ENCODE measurements at regions not wholly inside any gene's neighbourhood (a gene's known extent, or its start where the extent isn't known, plus 50 kb on each side); places are given as distances from the start of the nearest gene placed in this dataset.

GRCh38 chr4:123580981-123581664 is 184.5 kb downstream of the SPRY1 start:
- Histone ChIP-seq H2AFZ (ENCODE audit: control insufficient read depth, low read length) (no peak overlapping the region), H3K27ac (ENCODE audit: control insufficient read depth, insufficient read depth, low read length) (no peak overlapping the region), H3K36me3 (ENCODE audit: control insufficient read depth in 2 of 2, extremely low read depth in 1 of 2, insufficient read depth in 2 of 2, low read length in 2 of 2) (no peaks in the 10 kb centered on the region), H3K4me1 (ENCODE audit: control insufficient read depth, extremely low read depth, insufficient read depth, low read length) (no peaks in the 10 kb centered on the region), H4K20me1 (ENCODE audit: control insufficient read depth, extremely low read depth, insufficient read depth, low read length) (no peaks in the 10 kb centered on the region), H3K9ac (ENCODE audit: control insufficient read depth, extremely low read depth, insufficient read depth, low read length) (no peak overlapping the region), H3K9me3 (ENCODE audit: control insufficient read depth, low read depth, low read length) (peaks cover 7% of the 10 kb centered on the region), H3K27me3 (ENCODE audit: control insufficient read depth, extremely low read depth, insufficient read depth, low read length) (no peaks in the 10 kb centered on the region), H3K79me2 (ENCODE audit: control insufficient read depth, insufficient read depth, low read length) (no peaks in the 10 kb centered on the region), H3K4me2 (ENCODE audit: control insufficient read depth, extremely low read depth, insufficient read depth, low read depth, low read length) (no peak overlapping the region), H3K9me1 (ENCODE audit: control insufficient read depth, extremely low read depth, insufficient read depth, low read length) (no peaks in the 10 kb centered on the region), H3K4me3 (ENCODE audit: control insufficient read depth in 2 of 3, extremely low read depth in 1 of 3, insufficient read depth in 2 of 3, low read depth in 1 of 3, low read length in 3 of 3) (no peak overlapping the region)
- FAIRE-seq (no peak), DNase-seq (ENCODE audit: low read depth, low spot score) (no peak)
- TF ChIP-seq CTCF (optimal IDR thresholded peaks at IDR 0.05 in 1 of 3, IDR thresholded peaks at IDR 0.05 in 1 of 3, conservative IDR thresholded peaks at IDR 0.05 in 1 of 3; ENCODE audit: extremely low read depth in 1 of 3, insufficient read depth in 2 of 3, low read length in 3 of 3) (no peak), EZH2 (IDR thresholded peaks at IDR 0.05; ENCODE audit: low read length) (no peak)
- dilution Hi-C loops (cut with MboI; ENCODE audit: extremely low pct_ligation_motif_present, low sequenced_read_pairs), result no loop called here

DNA sequence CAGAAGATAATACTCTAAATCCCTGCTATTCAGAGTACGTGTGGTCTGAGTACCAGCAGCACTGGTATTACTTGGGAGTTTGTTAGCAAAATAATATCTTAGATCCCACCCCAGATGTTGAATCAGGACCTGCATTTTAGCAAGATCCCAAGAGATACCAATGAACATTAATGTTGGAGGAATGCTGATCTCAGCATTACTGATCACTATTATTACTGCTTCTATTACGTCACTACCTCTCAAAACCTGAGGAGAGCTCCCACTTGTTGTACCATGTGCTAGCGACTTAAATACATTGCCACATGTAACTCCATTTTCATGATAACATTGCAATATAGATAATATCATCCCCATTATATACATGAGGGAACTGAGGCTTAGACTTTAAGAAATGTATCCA is 185.2 kb downstream of the SPRY1 start:
- Histone ChIP-seq H3K79me2 (ENCODE audit: control insufficient read depth, insufficient read depth, low read length) (no peaks in the 10 kb centered on the region), H2AFZ (ENCODE audit: control insufficient read depth, low read length) (no peak overlapping the region), H4K20me1 (ENCODE audit: control insufficient read depth, extremely low read depth, insufficient read depth, low read length) (no peaks in the 10 kb centered on the region), H3K9me1 (ENCODE audit: control insufficient read depth, extremely low read depth, insufficient read depth, low read length) (no peaks in the 10 kb centered on the region), H3K9ac (ENCODE audit: control insufficient read depth, extremely low read depth, insufficient read depth, low read length) (no peak overlapping the region), H3K36me3 (ENCODE audit: control insufficient read depth in 2 of 2, extremely low read depth in 1 of 2, insufficient read depth in 2 of 2, low read length in 2 of 2) (no peaks in the 10 kb centered on the region), H3K4me3 (ENCODE audit: control insufficient read depth in 2 of 3, extremely low read depth in 1 of 3, insufficient read depth in 2 of 3, low read depth in 1 of 3, low read length in 3 of 3) (no peak overlapping the region), H3K9me3 (ENCODE audit: control insufficient read depth, low read depth, low read length) (peaks cover 7% of the 10 kb centered on the region), H3K4me2 (ENCODE audit: control insufficient read depth, extremely low read depth, insufficient read depth, low read depth, low read length) (no peak overlapping the region), H3K27me3 (ENCODE audit: control insufficient read depth, extremely low read depth, insufficient read depth, low read length) (no peaks in the 10 kb centered on the region), H3K4me1 (ENCODE audit: control insufficient read depth, extremely low read depth, insufficient read depth, low read length) (no peaks in the 10 kb centered on the region), H3K27ac (ENCODE audit: control insufficient read depth, insufficient read depth, low read length) (no peak overlapping the region)
- no peak for TF ChIP-seq EZH2 (IDR thresholded peaks at IDR 0.05; ENCODE audit: low read length)
- TF ChIP-seq CTCF (optimal IDR thresholded peaks at IDR 0.05 in 1 of 3, IDR thresholded peaks at IDR 0.05 in 1 of 3, conservative IDR thresholded peaks at IDR 0.05 in 1 of 3; ENCODE audit: extremely low read depth in 1 of 3, insufficient read depth in 2 of 3, low read length in 3 of 3), result no peak
- no peak for FAIRE-seq
- DNase-seq (ENCODE audit: low read depth, low spot score), result no peak
- dilution Hi-C loops (cut with MboI; ENCODE audit: extremely low pct_ligation_motif_present, low sequenced_read_pairs), result no loop called here
